AG09309 (cell line): ENCODE measurements at regions not wholly inside any gene's neighbourhood (a gene's known extent, or its start where the extent isn't known, plus 50 kb on each side); places are given as distances from the start of the nearest gene placed in this dataset.

Source experiments
- DNase-seq: peaks from one replicate; pipeline ENCODE4 v3.0.0-alpha.2; 2010; ENCODE audit warnings: low read depth
- H3K4me3 ChIP-seq: 2 replicates; pipeline ENCODE4 v1.5.1; 2011; ENCODE audit warnings: mild to moderate bottlenecking, low read depth, low read length, moderate library complexity; ENCODE audit not compliant: control insufficient read depth
- TF ChIP-seq, protein P1 (sequence below): IDR thresholded peaks from 2 replicates; pipeline ENCODE4 v1.5.1; 2011; ENCODE audit warnings: mild to moderate bottlenecking, low read depth, low read length, inconsistent platforms; ENCODE audit not compliant: insufficient read depth, control insufficient read depth; ENCODE audit errors: missing control alignments

DNA sequence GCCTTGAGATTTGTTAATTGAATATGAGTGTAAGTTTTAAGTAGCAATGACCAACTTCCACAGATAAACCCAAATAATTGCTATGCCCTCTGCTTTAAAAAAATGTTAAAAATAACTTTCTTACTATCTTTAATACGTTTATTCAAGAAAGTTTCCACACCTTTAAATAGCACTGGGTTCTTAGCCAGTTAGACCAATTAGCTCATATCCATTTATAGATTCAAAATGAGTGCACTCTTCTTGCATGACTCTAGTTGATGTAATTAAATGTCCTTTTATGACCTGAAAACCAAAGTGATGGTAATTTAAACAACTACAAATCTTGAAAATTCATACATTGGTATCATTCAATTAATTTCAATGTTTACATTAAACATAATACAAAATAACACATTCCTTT lies 50.8 kb upstream of the CACNA2D1 start:
- TF ChIP-seq, protein P1, sequence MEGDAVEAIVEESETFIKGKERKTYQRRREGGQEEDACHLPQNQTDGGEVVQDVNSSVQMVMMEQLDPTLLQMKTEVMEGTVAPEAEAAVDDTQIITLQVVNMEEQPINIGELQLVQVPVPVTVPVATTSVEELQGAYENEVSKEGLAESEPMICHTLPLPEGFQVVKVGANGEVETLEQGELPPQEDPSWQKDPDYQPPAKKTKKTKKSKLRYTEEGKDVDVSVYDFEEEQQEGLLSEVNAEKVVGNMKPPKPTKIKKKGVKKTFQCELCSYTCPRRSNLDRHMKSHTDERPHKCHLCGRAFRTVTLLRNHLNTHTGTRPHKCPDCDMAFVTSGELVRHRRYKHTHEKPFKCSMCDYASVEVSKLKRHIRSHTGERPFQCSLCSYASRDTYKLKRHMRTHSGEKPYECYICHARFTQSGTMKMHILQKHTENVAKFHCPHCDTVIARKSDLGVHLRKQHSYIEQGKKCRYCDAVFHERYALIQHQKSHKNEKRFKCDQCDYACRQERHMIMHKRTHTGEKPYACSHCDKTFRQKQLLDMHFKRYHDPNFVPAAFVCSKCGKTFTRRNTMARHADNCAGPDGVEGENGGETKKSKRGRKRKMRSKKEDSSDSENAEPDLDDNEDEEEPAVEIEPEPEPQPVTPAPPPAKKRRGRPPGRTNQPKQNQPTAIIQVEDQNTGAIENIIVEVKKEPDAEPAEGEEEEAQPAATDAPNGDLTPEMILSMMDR: no peak
- DNase-seq: no peak
- no peak overlapping the region for H3K4me3 ChIP-seq
